Neural crest cell (in vitro differentiated cells): ENCODE measurements at regions not wholly inside any gene's neighbourhood (a gene's known extent, or its start where the extent isn't known, plus 50 kb on each side); places are given as distances from the start of the nearest gene placed in this dataset.

Source experiments
- DNase-seq: peaks from one replicate; pipeline ENCODE4 v3.0.0; 2021; ENCODE audit warnings: low read depth, mixed read lengths, low spot score
- H3K27ac Mint-ChIP-seq: one replicate; pipeline ENCODE4 v1.8.0; 2021; ENCODE audit warnings: mild to moderate bottlenecking, mixed read lengths; ENCODE audit not compliant: unreplicated experiment
- H3K27me3 Mint-ChIP-seq: 2 replicates; pipeline ENCODE4 v1.8.0; 2021; ENCODE audit warnings: low read depth, mild to moderate bottlenecking, mixed read lengths
- H3K36me3 Mint-ChIP-seq: 2 replicates; pipeline ENCODE4 v1.8.0; 2021; ENCODE audit warnings: low read depth, mild to moderate bottlenecking, mixed read lengths
- H3K4me1 Mint-ChIP-seq: 2 replicates; pipeline ENCODE4 v1.8.0; 2021; ENCODE audit warnings: mixed read lengths
- H3K4me3 Mint-ChIP-seq: one replicate; pipeline ENCODE4 v1.8.0; 2021; ENCODE audit warnings: mild to moderate bottlenecking, mixed read lengths
- H3K9me3 Mint-ChIP-seq: 2 replicates; pipeline ENCODE4 v1.8.0; 2021; ENCODE audit warnings: mixed read lengths
- CTCF ChIP-seq: fragments of 200-600 bp; sonication (generic); conservative IDR thresholded peaks from 2 replicates; pipeline ENCODE4 v1.5.0; 2021; ENCODE audit warnings: antibody characterized with exemption, mild to moderate bottlenecking

GRCh38 chr7:145489609-145490008 lies 627.0 kb upstream of the CNTNAP2 start:
- Mint-ChIP-seq H3K27me3 (no peaks in the 10 kb centered on the region), H3K36me3 (peaks cover 4% of the 10 kb centered on the region), H3K9me3 (peaks cover 18% of the 10 kb centered on the region), H3K4me3 (no peak overlapping the region), H3K4me1 (no peaks in the 10 kb centered on the region), H3K27ac (no peak overlapping the region)
- DNase-seq: no peak
- no peak for TF ChIP-seq CTCF

DNA sequence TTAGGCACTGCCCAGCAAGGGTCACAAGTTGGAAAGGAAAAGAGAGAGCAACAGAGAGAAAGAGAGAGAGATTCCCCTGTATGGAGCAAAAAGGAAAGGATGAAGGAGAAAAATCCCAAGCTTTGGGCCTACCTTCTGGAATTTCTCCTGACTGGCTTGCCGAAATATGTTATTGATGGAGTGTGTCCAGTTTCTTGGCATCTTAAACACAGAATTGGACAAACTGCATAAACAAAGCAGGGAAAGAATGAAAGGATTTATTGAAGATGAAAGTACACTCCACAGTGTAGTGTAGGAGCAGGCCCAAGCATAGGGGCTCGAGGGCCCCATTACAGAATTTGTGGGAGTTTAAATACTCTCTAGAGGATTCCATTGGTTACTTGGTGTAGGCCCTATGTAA lies 627.8 kb upstream of the CNTNAP2 start:
- Mint-ChIP-seq H3K27me3 (no peaks in the 10 kb centered on the region), H3K27ac (no peak overlapping the region), H3K4me3 (no peak overlapping the region), H3K9me3 (peaks cover 16% of the 10 kb centered on the region), H3K36me3 (peaks cover 4% of the 10 kb centered on the region), H3K4me1 (no peaks in the 10 kb centered on the region)
- DNase-seq: no peak
- TF ChIP-seq CTCF: no peak

GRCh38 chr7:145481985-145482384 lies 634.6 kb upstream of the CNTNAP2 start:
- no peak for DNase-seq

DNA sequence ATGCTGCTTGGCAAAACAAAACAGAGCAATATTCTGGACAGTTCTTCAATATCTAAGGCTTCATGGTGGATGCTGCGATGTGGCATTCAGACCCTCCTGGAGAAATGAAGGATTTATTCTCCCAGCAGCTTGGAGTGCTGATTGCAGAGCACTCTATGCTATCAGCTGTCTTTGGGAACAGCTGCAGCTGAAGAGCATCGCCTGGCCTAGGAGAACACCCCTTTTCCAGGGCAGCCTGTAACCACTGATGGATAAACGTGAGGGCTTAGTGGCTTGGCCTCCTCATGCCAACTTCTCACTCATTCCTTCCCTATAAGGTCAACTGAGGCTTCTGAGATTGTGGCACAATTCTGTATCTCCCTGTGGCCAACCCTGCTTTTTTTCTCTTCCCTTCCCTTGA lies 638.1 kb upstream of the CNTNAP2 start:
- no peaks in the 10 kb centered on the region for H3K36me3 Mint-ChIP-seq
- no peaks in the 10 kb centered on the region for H3K9me3 Mint-ChIP-seq
- no peak for DNase-seq
- H3K27ac Mint-ChIP-seq: no peak overlapping the region
- TF ChIP-seq CTCF: no peak
- no peaks in the 10 kb centered on the region for H3K27me3 Mint-ChIP-seq
- H3K4me3 Mint-ChIP-seq: no peak overlapping the region
- peaks cover 4% of the 10 kb centered on the region for H3K4me1 Mint-ChIP-seq

More at GRCh38 chr7:145481985-145482384, 634.6 kb upstream of the CNTNAP2 start:
- Mint-ChIP-seq H3K4me1 (no peaks in the 10 kb centered on the region), H3K36me3 (no peaks in the 10 kb centered on the region), H3K9me3 (no peaks in the 10 kb centered on the region), H3K27ac (no peak overlapping the region), H3K4me3 (no peak overlapping the region), H3K27me3 (no peaks in the 10 kb centered on the region)
- no peak for TF ChIP-seq CTCF

GRCh38 chr7:145474009-145474686 lies 638.3 kb upstream of the TPK1 start:
- H3K27ac Mint-ChIP-seq: no peak overlapping the region
- no peak for TF ChIP-seq CTCF

More at GRCh38 chr7:145474009-145474686, 638.3 kb upstream of the TPK1 start:
- Mint-ChIP-seq H3K27me3 (no peaks in the 10 kb centered on the region), H3K4me1 (peaks cover 4% of the 10 kb centered on the region), H3K4me3 (no peak overlapping the region), H3K9me3 (no peaks in the 10 kb centered on the region), H3K36me3 (no peaks in the 10 kb centered on the region)
- DNase-seq: no peak
